ENCODE measurements at regions not wholly inside any gene's neighbourhood (a gene's known extent, or its start where the extent isn't known, plus 50 kb on each side); places are given as distances from the start of the nearest gene placed in this dataset.
A peak's percentile ranks its signal among the peaks of the same experiment; 100 is the strongest.

DNA sequence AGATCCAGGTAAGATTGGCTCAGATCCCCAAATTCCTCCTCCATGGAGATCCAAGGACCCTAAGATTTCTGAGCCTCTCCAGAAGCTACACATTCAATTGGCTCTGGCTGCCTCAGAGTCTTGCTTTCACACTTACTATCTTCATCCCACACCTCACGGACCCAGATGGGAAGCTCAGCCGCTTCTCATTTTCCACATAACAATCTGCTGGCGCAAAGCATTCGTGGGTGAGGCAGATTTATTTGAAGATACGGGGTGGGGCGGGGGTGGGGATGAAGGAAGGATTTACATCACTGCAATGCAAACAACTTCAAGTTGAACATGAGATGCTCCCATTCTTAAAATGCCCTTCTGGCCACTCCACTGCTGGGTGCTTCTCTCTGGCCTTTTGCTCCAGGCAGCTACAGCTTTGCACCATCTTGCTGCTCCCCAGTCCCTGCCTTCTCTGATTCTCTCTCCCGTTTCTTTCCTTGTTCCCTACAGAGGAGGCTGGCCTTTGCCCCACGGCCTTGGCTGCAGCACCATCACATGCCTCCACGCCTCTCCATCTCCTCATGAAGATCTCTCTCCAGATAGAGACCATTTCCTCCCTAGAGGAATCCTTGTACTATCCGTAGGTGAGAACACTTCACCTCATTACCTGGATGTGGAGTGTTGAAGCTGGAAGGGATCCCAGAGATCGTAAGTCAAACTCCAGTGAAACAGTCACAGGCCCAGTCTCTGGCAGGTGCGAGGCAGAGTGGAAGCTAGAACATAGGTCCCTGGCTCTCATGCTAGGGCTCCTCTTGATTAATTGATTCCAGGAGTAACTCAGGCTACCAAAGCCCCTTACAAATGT is 175.9 kb downstream of the RPLP1 start:
- Histone ChIP-seq H3K27ac (ENCODE audit: low read depth, low read length, severe bottlenecking) (no peak overlapping the region), H3K9me3 (ENCODE audit: control insufficient read depth, low read length) (no peaks in the 10 kb centered on the region), H3K36me3 (ENCODE audit: control insufficient read depth, insufficient read depth, low read length) (no peaks in the 10 kb centered on the region), H3K4me3 (ENCODE audit: extremely low read depth, insufficient read depth, low read length, poor library complexity, severe bottlenecking) (no peak overlapping the region), H3K4me1 (ENCODE audit: control insufficient read depth, insufficient read depth, low read length, poor library complexity, severe bottlenecking) (no peaks in the 10 kb centered on the region)
- WGBS, 2 experiments (ENCODE audit: insufficient coverage in 2 of 2): 83 to 91% methylated on average over 3 to 5 of the region's 12 CpGs

DNA sequence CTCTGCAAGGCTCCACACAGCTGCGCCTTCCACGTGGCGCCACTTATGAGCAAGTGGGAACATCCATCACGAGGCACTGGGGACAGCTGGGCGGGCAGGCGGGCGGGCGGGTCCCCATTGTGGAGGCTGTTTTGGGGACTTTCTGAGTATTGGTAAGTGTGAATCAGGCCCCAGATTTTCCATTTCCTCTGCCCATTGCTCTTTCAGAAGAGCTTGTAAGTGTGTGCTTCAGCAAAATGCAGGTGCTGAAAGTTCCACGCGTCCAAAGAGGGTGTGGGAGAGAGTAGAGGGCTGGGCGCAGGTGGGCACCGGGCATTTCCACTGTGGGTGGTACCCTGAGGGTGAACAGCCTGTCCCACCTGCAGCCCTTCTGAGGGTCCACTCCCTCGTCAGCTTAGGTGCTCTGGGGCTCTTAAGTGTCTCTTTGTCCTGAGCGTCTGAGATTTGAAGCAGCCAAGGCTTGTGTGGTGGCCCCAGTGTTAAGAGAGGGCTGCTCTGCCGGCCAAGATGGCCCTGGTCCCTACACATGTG is 177.1 kb downstream of the RPLP1 start:
- Histone ChIP-seq H3K9me3 (ENCODE audit: control insufficient read depth, low read length) (no peaks in the 10 kb centered on the region), H3K36me3 (ENCODE audit: control insufficient read depth, insufficient read depth, low read length) (no peaks in the 10 kb centered on the region), H3K27ac (ENCODE audit: low read depth, low read length, severe bottlenecking) (no peak overlapping the region), H3K4me1 (ENCODE audit: control insufficient read depth, insufficient read depth, low read length, poor library complexity, severe bottlenecking) (no peaks in the 10 kb centered on the region), H3K4me3 (ENCODE audit: extremely low read depth, insufficient read depth, low read length, poor library complexity, severe bottlenecking) (no peak overlapping the region)
- WGBS, 2 experiments (ENCODE audit: insufficient coverage in 2 of 2): 81 to 100% methylated on average over 8 to 10 of the region's 15 CpGs

DNA sequence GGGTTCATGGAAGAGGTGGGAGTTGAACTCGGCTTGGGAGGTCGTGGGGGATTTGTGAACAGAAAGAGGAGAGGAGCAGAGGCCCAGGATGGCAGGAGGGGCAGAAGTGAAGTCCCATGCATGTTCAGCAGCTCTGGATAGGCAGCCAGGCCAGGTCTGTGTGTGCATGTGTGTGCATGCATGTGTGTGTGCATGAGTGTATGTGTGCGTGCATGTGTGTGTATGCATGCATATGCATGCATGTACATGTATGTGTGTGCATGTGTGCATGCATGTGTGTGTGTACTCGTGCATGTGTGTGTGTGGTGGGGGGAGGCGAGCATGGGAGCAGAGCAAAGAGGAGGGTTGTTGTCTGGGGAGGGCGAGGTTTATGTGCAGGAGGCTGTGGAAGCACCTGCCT is 178.4 kb downstream of the RPLP1 start:
- Histone ChIP-seq H3K9me3 (ENCODE audit: control insufficient read depth, low read length) (no peaks in the 10 kb centered on the region), H3K36me3 (ENCODE audit: control insufficient read depth, insufficient read depth, low read length) (no peaks in the 10 kb centered on the region), H3K27ac (ENCODE audit: low read depth, low read length, severe bottlenecking) (no peak overlapping the region), H3K4me1 (ENCODE audit: control insufficient read depth, insufficient read depth, low read length, poor library complexity, severe bottlenecking) (no peaks in the 10 kb centered on the region), H3K4me3 (ENCODE audit: extremely low read depth, insufficient read depth, low read length, poor library complexity, severe bottlenecking) (no peak overlapping the region)
- WGBS, 2 experiments (ENCODE audit: insufficient coverage in 2 of 2): 70 to 85% methylated on average over 4 to 5 of the region's 6 CpGs

DNA sequence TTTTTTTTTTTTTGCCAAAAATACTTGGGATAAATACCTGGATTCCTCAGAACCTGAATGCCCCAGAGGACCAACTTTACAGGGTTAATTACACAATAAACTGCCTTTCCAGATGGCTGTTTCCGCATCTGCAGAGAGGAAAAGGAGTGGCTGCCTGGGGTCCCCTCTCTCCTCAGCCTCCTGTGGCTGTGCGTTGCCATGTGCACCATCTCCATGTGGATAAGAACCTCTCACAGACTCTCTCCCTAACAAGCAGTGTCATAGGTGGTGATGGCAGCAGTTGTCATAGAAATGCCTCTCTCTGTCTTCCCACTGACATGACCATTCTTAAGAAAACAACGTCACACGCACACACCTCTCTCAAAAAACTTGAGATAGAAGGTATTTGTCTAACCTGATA is 179.4 kb downstream of the RPLP1 start:
- Histone ChIP-seq H3K27ac (ENCODE audit: low read depth, low read length, severe bottlenecking) (no peak overlapping the region), H3K4me1 (ENCODE audit: control insufficient read depth, insufficient read depth, low read length, poor library complexity, severe bottlenecking) (no peaks in the 10 kb centered on the region), H3K9me3 (ENCODE audit: control insufficient read depth, low read length) (no peaks in the 10 kb centered on the region), H3K4me3 (ENCODE audit: extremely low read depth, insufficient read depth, low read length, poor library complexity, severe bottlenecking) (no peak overlapping the region), H3K36me3 (ENCODE audit: control insufficient read depth, insufficient read depth, low read length) (no peaks in the 10 kb centered on the region)
- WGBS, 2 experiments (ENCODE audit: insufficient coverage in 2 of 2): 83 to 100% methylated on average over 1 of the region's 4 CpGs

DNA sequence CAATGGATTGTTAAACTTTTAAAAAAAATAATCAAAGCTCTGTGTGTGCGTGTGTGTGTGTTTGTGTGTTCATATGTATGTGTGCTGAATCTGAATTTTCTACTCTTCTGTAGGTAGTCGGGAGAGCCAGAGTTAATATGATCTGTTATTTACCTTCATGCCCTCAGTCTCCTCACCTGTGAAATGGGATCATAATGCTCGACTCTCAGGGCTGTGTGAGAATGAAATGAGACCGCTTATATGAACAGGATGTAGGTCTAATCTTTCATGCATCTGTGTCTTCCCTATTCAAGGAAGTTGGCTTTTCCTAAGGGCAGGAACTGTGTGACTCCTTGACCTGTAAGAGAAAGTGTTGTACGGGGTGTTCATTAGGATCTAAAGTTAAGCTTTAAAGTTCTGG is 182.2 kb downstream of the RPLP1 start:
- WGBS, 2 experiments (ENCODE audit: insufficient coverage in 2 of 2): 91% methylated on average over 3 to 4 of the region's 5 CpGs
- H3K36me3 ChIP-seq (ENCODE audit: control insufficient read depth, insufficient read depth, low read length): no peaks in the 10 kb centered on the region
- no peaks in the 10 kb centered on the region for H3K4me1 ChIP-seq (ENCODE audit: control insufficient read depth, insufficient read depth, low read length, poor library complexity, severe bottlenecking)
- no peak overlapping the region for H3K27ac ChIP-seq (ENCODE audit: low read depth, low read length, severe bottlenecking)
- H3K9me3 ChIP-seq (ENCODE audit: control insufficient read depth, low read length): no peaks in the 10 kb centered on the region
- no peak overlapping the region for H3K4me3 ChIP-seq (ENCODE audit: extremely low read depth, insufficient read depth, low read length, poor library complexity, severe bottlenecking)

DNA sequence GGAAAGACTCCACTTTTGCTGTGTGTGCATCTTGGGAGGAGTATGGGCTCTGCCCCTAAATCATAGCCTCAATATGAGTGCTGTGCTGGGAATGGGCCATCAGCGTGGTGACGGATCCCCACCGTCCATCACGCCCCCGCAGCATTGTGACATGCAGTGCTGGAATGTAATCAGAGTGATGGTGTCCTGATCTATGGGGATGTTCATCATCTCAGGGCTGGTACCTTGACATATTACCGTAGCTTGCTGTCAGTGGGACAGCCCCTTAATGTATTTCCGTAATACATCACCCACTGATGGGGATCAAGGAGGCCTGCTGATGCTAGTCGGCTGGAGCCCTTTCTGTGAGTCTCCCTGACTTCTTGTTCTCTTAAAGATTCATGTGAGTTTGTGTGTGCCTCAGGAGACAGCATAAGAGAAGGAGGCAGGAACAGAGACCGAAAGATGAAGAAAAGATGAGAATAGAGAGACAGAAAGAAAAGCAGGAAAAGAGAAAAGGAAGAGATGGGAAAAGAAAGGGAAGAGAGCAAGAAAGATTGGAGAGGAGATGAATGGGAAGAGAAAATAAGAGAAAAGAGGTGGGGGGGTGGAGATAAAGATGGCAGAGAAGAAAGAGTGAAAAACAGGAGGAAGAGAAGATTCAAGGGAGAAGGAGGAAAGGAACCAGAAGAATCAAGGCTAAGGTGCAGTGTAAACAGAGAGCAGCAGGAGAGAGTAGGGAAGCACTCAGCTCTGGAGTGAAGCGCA is 183.7 kb downstream of the RPLP1 start:
- H3K4me3 ChIP-seq (ENCODE audit: extremely low read depth, insufficient read depth, low read length, poor library complexity, severe bottlenecking): no peak overlapping the region
- H3K9me3 ChIP-seq (ENCODE audit: control insufficient read depth, low read length): no peaks in the 10 kb centered on the region
- H3K4me1 ChIP-seq (ENCODE audit: control insufficient read depth, insufficient read depth, low read length, poor library complexity, severe bottlenecking): no peaks in the 10 kb centered on the region
- 79 to 93% methylated on average over 8 of the region's 10 CpGs for WGBS, 2 experiments (ENCODE audit: insufficient coverage in 2 of 2)
- H3K36me3 ChIP-seq (ENCODE audit: control insufficient read depth, insufficient read depth, low read length): no peaks in the 10 kb centered on the region
- H3K27ac ChIP-seq (ENCODE audit: low read depth, low read length, severe bottlenecking): no peak overlapping the region

DNA sequence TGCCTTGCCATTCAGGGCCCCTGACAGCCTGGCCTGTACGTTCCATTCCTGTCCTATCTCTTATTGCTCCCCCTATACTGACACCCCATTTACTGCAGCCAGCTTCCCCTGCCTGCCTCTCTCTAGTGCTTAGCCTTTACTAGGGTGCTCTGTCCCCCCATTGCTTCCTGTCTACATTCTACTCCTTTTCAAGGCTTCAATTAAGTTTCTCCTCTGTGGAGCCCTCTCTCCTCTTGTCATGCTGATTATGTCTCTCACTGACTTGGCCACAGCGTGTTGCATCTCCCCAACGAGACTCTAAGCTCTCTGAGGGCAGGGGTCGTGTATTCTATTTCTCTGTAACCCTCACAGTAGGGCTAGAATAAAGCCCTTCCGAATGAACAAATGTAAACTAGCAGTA is 185.2 kb downstream of the RPLP1 start:
- Histone ChIP-seq H3K9me3 (ENCODE audit: control insufficient read depth, low read length) (no peaks in the 10 kb centered on the region), H3K4me3 (ENCODE audit: extremely low read depth, insufficient read depth, low read length, poor library complexity, severe bottlenecking) (no peak overlapping the region), H3K4me1 (ENCODE audit: control insufficient read depth, insufficient read depth, low read length, poor library complexity, severe bottlenecking) (no peaks in the 10 kb centered on the region), H3K27ac (ENCODE audit: low read depth, low read length, severe bottlenecking) (no peak overlapping the region), H3K36me3 (ENCODE audit: control insufficient read depth, insufficient read depth, low read length) (no peaks in the 10 kb centered on the region)
- WGBS, 2 experiments (ENCODE audit: insufficient coverage in 2 of 2): 68 to 82% methylated on average over 4 of the region's 5 CpGs

DNA sequence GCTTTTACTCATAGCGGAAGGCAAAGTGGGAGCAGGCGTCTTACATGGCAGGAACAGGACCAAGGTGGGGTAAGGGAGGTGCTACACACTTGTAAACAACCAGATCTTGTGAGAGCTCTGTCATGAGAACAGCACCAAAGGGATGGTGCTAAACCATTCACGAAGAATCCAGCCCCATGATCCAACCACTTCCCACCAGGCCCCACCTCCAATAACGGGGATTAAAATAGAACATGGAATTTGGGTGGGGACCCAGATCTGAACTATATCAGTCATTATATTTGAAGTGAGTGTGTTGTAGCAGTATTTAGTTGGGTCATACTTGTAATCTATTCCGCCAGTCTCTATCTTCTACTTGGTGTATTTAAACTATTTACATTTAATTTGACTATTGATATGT is 190.9 kb downstream of the RPLP1 start:
- Histone ChIP-seq H3K9me3 (ENCODE audit: control insufficient read depth, low read length) (no peaks in the 10 kb centered on the region), H3K4me3 (ENCODE audit: extremely low read depth, insufficient read depth, low read length, poor library complexity, severe bottlenecking) (no peak overlapping the region), H3K4me1 (ENCODE audit: control insufficient read depth, insufficient read depth, low read length, poor library complexity, severe bottlenecking) (peaks cover 9% of the 10 kb centered on the region), H3K27ac (ENCODE audit: low read depth, low read length, severe bottlenecking) (no peak overlapping the region), H3K36me3 (ENCODE audit: control insufficient read depth, insufficient read depth, low read length) (no peaks in the 10 kb centered on the region)
- WGBS, 2 experiments (ENCODE audit: insufficient coverage in 2 of 2): 100% methylated on average over 2 of the region's 5 CpGs

DNA sequence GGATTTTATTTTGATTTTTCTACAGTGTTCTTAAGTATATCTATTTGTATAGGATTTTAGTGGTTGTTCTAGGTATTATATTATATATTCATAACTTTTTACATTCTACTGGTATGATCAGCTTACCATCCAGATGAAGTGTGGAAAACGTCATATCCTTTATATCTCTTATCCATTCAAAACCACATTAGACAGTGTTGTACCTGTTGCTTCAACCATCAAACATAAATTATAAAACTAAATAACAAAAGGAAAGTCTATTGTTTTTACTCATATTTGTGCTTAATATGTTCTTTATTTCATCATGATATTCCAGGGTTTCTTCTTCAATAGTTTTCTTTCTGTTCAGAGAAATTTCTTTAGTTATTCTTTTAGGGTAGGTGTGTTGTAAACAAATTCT is 191.4 kb downstream of the RPLP1 start:
- WGBS, 2 experiments (ENCODE audit: insufficient coverage in 2 of 2): no CpG with 5 or more reads among the region's 1 CpG
- H3K36me3 ChIP-seq (ENCODE audit: control insufficient read depth, insufficient read depth, low read length): no peaks in the 10 kb centered on the region
- H3K27ac ChIP-seq (ENCODE audit: low read depth, low read length, severe bottlenecking): no peak overlapping the region
- no peak overlapping the region for H3K4me3 ChIP-seq (ENCODE audit: extremely low read depth, insufficient read depth, low read length, poor library complexity, severe bottlenecking)
- no peaks in the 10 kb centered on the region for H3K9me3 ChIP-seq (ENCODE audit: control insufficient read depth, low read length)
- H3K4me1 ChIP-seq (ENCODE audit: control insufficient read depth, insufficient read depth, low read length, poor library complexity, severe bottlenecking): peaks cover 13% of the 10 kb centered on the region

DNA sequence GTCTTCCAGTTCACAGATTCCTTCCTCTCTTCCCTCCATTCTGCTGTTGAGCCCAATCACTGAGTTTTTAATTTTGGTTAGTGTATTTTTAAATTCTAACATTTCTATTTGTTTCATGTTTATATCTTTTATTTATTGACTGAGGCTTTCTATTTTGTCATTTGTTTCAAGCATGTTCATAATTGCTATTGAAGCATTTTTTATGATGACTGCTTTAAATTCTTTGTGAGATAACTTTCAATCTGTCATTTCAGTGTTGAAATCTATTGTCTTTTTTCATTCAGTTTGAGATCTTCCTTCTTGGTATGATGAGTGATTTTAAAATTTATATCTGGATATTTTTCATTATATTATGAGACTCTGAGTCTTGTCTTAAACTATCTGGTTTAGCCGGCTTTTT is 192.3 kb downstream of the RPLP1 start:
- WGBS, 2 experiments (ENCODE audit: insufficient coverage in 2 of 2): no CpG with 5 or more reads among the region's 1 CpG
- no peaks in the 10 kb centered on the region for H3K36me3 ChIP-seq (ENCODE audit: control insufficient read depth, insufficient read depth, low read length)
- no peaks in the 10 kb centered on the region for H3K9me3 ChIP-seq (ENCODE audit: control insufficient read depth, low read length)
- no peak overlapping the region for H3K27ac ChIP-seq (ENCODE audit: low read depth, low read length, severe bottlenecking)
- H3K4me3 ChIP-seq (ENCODE audit: extremely low read depth, insufficient read depth, low read length, poor library complexity, severe bottlenecking): no peak overlapping the region
- peaks cover 19% of the 10 kb centered on the region for H3K4me1 ChIP-seq (ENCODE audit: control insufficient read depth, insufficient read depth, low read length, poor library complexity, severe bottlenecking)

DNA sequence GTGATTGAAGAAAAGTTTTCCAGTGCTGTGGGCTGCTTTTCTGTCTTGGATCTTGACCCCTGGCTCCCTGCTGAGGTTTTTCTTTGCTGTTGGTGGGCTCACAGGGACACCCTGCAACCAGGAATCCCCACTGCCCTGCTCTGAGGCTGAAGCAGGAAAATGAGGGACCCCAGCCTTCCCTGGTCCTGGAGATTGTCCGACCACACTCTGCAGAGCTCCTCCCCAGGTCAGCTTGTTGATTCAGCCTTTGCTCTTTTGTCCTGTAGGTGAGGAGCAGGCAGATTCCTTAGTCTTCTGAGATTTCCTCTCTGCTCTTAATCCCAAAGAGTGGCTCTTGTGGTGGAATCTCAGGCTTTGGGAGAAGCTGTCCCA is 194.5 kb downstream of the RPLP1 start:
- WGBS, 2 experiments (ENCODE audit: insufficient coverage in 2 of 2): 25% methylated on average over 1 of the region's 1 CpG; no CpG with 5 or more reads in 1 of the 2 experiments
- H3K27ac ChIP-seq (ENCODE audit: low read depth, low read length, severe bottlenecking): peak overlapping the region; percentile 29
- no peak overlapping the region for H3K4me3 ChIP-seq (ENCODE audit: extremely low read depth, insufficient read depth, low read length, poor library complexity, severe bottlenecking)
- H3K36me3 ChIP-seq (ENCODE audit: control insufficient read depth, insufficient read depth, low read length): no peaks in the 10 kb centered on the region
- H3K9me3 ChIP-seq (ENCODE audit: control insufficient read depth, low read length): no peaks in the 10 kb centered on the region
- H3K4me1 ChIP-seq (ENCODE audit: control insufficient read depth, insufficient read depth, low read length, poor library complexity, severe bottlenecking): peaks cover 19% of the 10 kb centered on the region
